ENCODE measurements at regions not wholly inside any gene's neighbourhood (a gene's known extent, or its start where the extent isn't known, plus 50 kb on each side); places are given as distances from the start of the nearest gene placed in this dataset.

- no peak for TF ChIP-seq CTCF (conservative IDR thresholded peaks at IDR 0.05; ENCODE audit: low read length)
- H3K4me3 ChIP-seq (ENCODE audit: low read length): peak overlapping the region; percentile 50
- DNase-seq (ENCODE audit: low read depth): peak; percentile 42
Observed at GRCh38 chr12:59020073-59020946, 100.0 kb upstream of the LRIG3 start.

- no peak for TF ChIP-seq CTCF (conservative IDR thresholded peaks at IDR 0.05; ENCODE audit: low read length)
- no peak overlapping the region for H3K4me3 ChIP-seq (ENCODE audit: low read length)
- no peak for DNase-seq (ENCODE audit: low read depth)
Observed at GRCh38 chr12:59014885-59015284, 94.6 kb upstream of the LRIG3 start.

- TF ChIP-seq CTCF (conservative IDR thresholded peaks at IDR 0.05; ENCODE audit: low read length): no peak
- DNase-seq (ENCODE audit: low read depth): no peak
- H3K4me3 ChIP-seq (ENCODE audit: low read length): no peak overlapping the region
Observed at GRCh38 chr12:59010941-59011340, 90.6 kb upstream of the LRIG3 start.

- DNase-seq (ENCODE audit: low read depth): no peak
- no peak for TF ChIP-seq CTCF (conservative IDR thresholded peaks at IDR 0.05; ENCODE audit: low read length)
- no peak overlapping the region for H3K4me3 ChIP-seq (ENCODE audit: low read length)
Observed at GRCh38 chr12:59010118-59010517, 89.8 kb upstream of the LRIG3 start.

GRCh38 chr12:59007620-59008019 lies 87.3 kb upstream of the LRIG3 start:
- H3K4me3 ChIP-seq (ENCODE audit: low read length): no peak overlapping the region
- TF ChIP-seq CTCF (conservative IDR thresholded peaks at IDR 0.05; ENCODE audit: low read length): no peak
- no peak for DNase-seq (ENCODE audit: low read depth)

GRCh38 chr12:59005193-59005955 lies 85.1 kb upstream of the LRIG3 start:
- DNase-seq (ENCODE audit: low read depth): peak; percentile 78
- H3K4me3 ChIP-seq (ENCODE audit: low read length): no peak overlapping the region
- TF ChIP-seq CTCF (conservative IDR thresholded peaks at IDR 0.05; ENCODE audit: low read length): no peak

Data from AG10803 (cell line).